ENCODE measurements at regions not wholly inside any gene's neighbourhood (a gene's known extent, or its start where the extent isn't known, plus 50 kb on each side); places are given as distances from the start of the nearest gene placed in this dataset.

DNA sequence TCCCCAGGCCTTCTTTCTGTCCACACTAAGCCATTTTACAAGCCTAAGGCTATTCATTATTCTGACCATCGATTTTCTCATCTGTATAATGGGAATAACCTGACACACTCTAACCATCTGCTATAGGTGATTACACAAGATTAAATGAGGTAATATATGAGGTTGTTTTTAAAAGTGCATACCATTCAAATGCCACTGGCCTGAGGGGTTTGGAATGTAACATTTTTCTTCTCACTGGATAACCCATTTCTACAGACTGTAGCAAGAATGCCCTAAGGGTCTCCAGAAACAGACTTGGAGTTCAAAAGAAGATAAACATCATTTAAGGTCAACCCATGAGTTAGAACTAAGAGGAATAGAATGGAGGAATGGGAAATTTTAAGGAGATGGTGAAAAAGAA is 111.7 kb upstream of the SETBP1 start:
- TF ChIP-seq EZH2phosphoT487 (conservative IDR thresholded peaks at IDR 0.05; ENCODE audit: low read length): no peak
- no peak for TF ChIP-seq CTCF (IDR thresholded peaks at IDR 0.05; ENCODE audit: insufficient read depth, low read length, poor library complexity, severe bottlenecking)
- Histone ChIP-seq H3K36me3 (ENCODE audit: low read length) (no peaks in the 10 kb centered on the region), H3K79me2 (ENCODE audit: insufficient read depth, low read length) (no peaks in the 10 kb centered on the region), H3K27ac (ENCODE audit: low read depth, low read length) (no peak overlapping the region), H3F3A (ENCODE audit: insufficient read depth) (no peaks in the 10 kb centered on the region), H3K9me3 (ENCODE audit: insufficient read depth, low read length) (no peaks in the 10 kb centered on the region), H3K4me3 (ENCODE audit: insufficient read depth, low read length, poor library complexity, severe bottlenecking) (no peak overlapping the region), H3K27me3 (ENCODE audit: low read length) (no peaks in the 10 kb centered on the region), H3K9ac (ENCODE audit: low read length) (no peak overlapping the region), H4K20me1 (ENCODE audit: low read depth, low read length) (no peaks in the 10 kb centered on the region), H2AFZ (ENCODE audit: low read depth, low read length, severe bottlenecking) (no peak overlapping the region), H3K9me2 (replicated peaks; ENCODE audit: insufficient read depth, low read length) (no peaks in the 10 kb centered on the region), H3K4me2 (ENCODE audit: low read depth, low read length, poor library complexity, severe bottlenecking) (no peak overlapping the region)

DNA sequence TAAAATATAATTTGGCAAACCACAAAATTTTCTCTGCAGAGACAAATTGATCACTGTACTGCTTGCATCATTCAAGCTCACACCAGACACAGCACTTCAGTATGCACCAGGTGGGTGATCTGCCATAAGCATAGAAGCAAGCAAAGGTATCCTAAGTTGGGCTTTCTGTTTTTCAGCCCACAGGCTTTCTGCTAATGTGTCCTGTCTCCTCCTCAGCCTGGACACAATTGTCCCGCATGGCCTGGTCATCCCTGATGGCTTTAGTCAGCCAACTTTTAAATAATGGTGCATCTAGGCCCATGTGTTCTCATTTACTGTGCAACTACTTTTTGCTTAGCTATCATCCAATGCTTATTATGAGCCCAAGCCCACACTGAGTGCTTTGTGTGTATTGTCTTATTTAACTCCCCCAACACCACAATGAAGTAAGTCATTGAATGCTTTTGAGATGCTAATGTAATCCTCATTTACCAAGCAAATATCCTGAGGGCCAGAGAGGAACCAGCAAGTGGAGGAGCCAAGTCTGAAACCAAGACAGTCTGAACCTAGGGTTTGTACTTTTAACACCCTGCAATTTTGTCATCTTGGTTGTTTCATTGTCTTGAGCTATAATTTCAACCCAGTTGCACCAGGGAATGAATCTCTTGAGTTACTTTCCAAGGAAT is 111.2 kb upstream of the SETBP1 start:
- Histone ChIP-seq H3K27ac (ENCODE audit: low read depth, low read length) (no peak overlapping the region), H3K79me2 (ENCODE audit: insufficient read depth, low read length) (no peaks in the 10 kb centered on the region), H3K36me3 (ENCODE audit: low read length) (no peaks in the 10 kb centered on the region), H2AFZ (ENCODE audit: low read depth, low read length, severe bottlenecking) (no peak overlapping the region), H3K9ac (ENCODE audit: low read length) (no peak overlapping the region), H4K20me1 (ENCODE audit: low read depth, low read length) (no peaks in the 10 kb centered on the region), H3K9me2 (replicated peaks; ENCODE audit: insufficient read depth, low read length) (no peaks in the 10 kb centered on the region), H3F3A (ENCODE audit: insufficient read depth) (no peaks in the 10 kb centered on the region), H3K4me2 (ENCODE audit: low read depth, low read length, poor library complexity, severe bottlenecking) (no peak overlapping the region), H3K9me3 (ENCODE audit: insufficient read depth, low read length) (no peaks in the 10 kb centered on the region), H3K4me3 (ENCODE audit: insufficient read depth, low read length, poor library complexity, severe bottlenecking) (no peak overlapping the region), H3K27me3 (ENCODE audit: low read length) (no peaks in the 10 kb centered on the region)
- TF ChIP-seq CTCF (IDR thresholded peaks at IDR 0.05; ENCODE audit: insufficient read depth, low read length, poor library complexity, severe bottlenecking) (no peak), EZH2phosphoT487 (conservative IDR thresholded peaks at IDR 0.05; ENCODE audit: low read length) (no peak)

DNA sequence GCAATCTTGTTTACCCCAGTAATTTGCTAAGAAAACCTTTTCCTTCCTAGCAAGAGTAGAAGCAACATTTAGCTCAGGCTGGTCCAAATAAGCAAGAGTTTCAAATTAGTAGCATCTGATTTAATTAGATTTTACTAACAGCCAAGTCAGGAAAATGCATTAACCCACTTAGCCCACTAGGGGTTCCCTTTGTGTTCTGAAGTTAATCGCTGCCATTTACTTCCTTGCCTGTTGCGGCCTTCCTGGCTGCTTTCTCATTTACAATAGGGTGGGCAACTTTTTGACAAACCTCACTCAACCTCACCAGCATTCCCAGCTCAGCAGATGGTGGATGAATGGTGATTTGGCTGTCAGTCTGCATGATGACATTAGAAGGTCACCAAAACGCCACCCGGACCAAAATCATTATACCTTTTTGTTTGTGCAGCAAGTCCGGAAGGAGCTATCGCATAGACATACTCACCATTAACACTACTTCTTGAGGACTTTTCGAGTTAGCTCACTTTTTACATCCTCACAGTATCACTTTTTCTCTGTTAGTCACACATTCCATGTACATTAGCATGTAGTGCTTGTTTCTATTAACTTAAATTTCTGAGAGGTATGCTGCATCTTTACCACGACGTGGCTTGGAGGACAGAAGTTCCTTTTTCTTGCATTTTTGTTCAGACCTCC is 101.5 kb upstream of the SETBP1 start:
- no peak overlapping the region for H3K27ac ChIP-seq (ENCODE audit: low read depth, low read length)
- H3K27me3 ChIP-seq (ENCODE audit: low read length): no peaks in the 10 kb centered on the region
- no peaks in the 10 kb centered on the region for H3K79me2 ChIP-seq (ENCODE audit: insufficient read depth, low read length)
- H3K4me3 ChIP-seq (ENCODE audit: insufficient read depth, low read length, poor library complexity, severe bottlenecking): no peak overlapping the region
- H4K20me1 ChIP-seq (ENCODE audit: low read depth, low read length): no peaks in the 10 kb centered on the region
- H3K36me3 ChIP-seq (ENCODE audit: low read length): no peaks in the 10 kb centered on the region
- no peaks in the 10 kb centered on the region for H3K9me3 ChIP-seq (ENCODE audit: insufficient read depth, low read length)
- H2AFZ ChIP-seq (ENCODE audit: low read depth, low read length, severe bottlenecking): peak overlapping the region; percentile 70
- H3K9me2 ChIP-seq (replicated peaks; ENCODE audit: insufficient read depth, low read length): no peaks in the 10 kb centered on the region
- H3K4me2 ChIP-seq (ENCODE audit: low read depth, low read length, poor library complexity, severe bottlenecking): no peak overlapping the region
- no peaks in the 10 kb centered on the region for H3F3A ChIP-seq (ENCODE audit: insufficient read depth)
- no peak overlapping the region for H3K9ac ChIP-seq (ENCODE audit: low read length)
- TF ChIP-seq CTCF (IDR thresholded peaks at IDR 0.05; ENCODE audit: insufficient read depth, low read length, poor library complexity, severe bottlenecking): peak; percentile 76
- no peak for TF ChIP-seq EZH2phosphoT487 (conservative IDR thresholded peaks at IDR 0.05; ENCODE audit: low read length)

Data from SU-DHL-6 (cell line).